CD4-positive, alpha-beta memory T cell (primary cell): ENCODE measurements at regions not wholly inside any gene's neighbourhood (a gene's known extent, or its start where the extent isn't known, plus 50 kb on each side); places are given as distances from the start of the nearest gene placed in this dataset.
"Not testable (repeated sequence)": the region's sequence is repeated elsewhere in the genome, so short reads cannot be mapped to it uniquely, and the experiment has no call there.

Experiments
- CTCF ChIA-PET: fragments of 350-600 bp; sonication (Branson Sonifier 250); formaldehyde crosslinking; loops from one replicate; lab custom pipeline; 2021; ENCODE audit warnings: inconsistent platforms; ENCODE audit not compliant: partially characterized antibody; lab: Charles Lee
- POLR2A ChIA-PET: fragments of 350-600 bp; sonication (Branson Sonifier 250); formaldehyde crosslinking; loops from one replicate; lab custom pipeline; 2021; ENCODE audit not compliant: partially characterized antibody; lab: Charles Lee
- DNase-seq, 5 donors: peaks; one replicate each; pipeline versions ENCODE4 v3.0.0 to v3.0.0-alpha.2; 2020 to 2022; ENCODE audit warnings: mixed read lengths in 1 of 5
- H3K27ac ChIP-seq: one replicate; pipeline ENCODE4 v1.7.0; 2013; ENCODE audit warnings: low read depth, low read length
- H3K27me3 ChIP-seq: 2 replicates; pipeline ENCODE4 v1.7.0; 2013; ENCODE audit warnings: mild to moderate bottlenecking, low read length, moderate library complexity; ENCODE audit not compliant: insufficient read depth
- H3K36me3 ChIP-seq: 2 replicates; pipeline ENCODE4 v1.7.0; 2013; ENCODE audit warnings: mild to moderate bottlenecking, low read length, moderate library complexity; ENCODE audit not compliant: insufficient read depth
- H3K4me1 ChIP-seq: 2 replicates; pipeline ENCODE4 v1.7.0; 2013; ENCODE audit warnings: mild to moderate bottlenecking, low read length, moderate library complexity; ENCODE audit not compliant: insufficient read depth
- H3K4me3 ChIP-seq, 2 donors: one replicate each; pipeline ENCODE4 v1.7.0; 2013; ENCODE audit warnings: low read length in 2 of 2, mild to moderate bottlenecking in 1 of 2
- H3K9me3 ChIP-seq, 2 donors: one replicate each; pipeline ENCODE4 v1.7.0; 2013; ENCODE audit warnings: low read length in 2 of 2, control low read depth in 1 of 2; ENCODE audit not compliant: control insufficient read depth in 1 of 2
- H3K27ac Mint-ChIP-seq, 7 donors: one replicate each; pipeline ENCODE4 v1.8.0; 2020 to 2021; ENCODE audit warnings: mixed read lengths in 7 of 7, mild to moderate bottlenecking in 6 of 7, inconsistent platforms in 3 of 7, moderate library complexity in 3 of 7
- H3K27me3 Mint-ChIP-seq, 2 donors: one replicate each; pipeline ENCODE4 v1.8.0; 2020 to 2021; ENCODE audit warnings: mixed read lengths in 2 of 2
- H3K36me3 Mint-ChIP-seq, 2 donors: one replicate each; pipeline ENCODE4 v1.8.0; 2020 to 2021; ENCODE audit warnings: mixed read lengths in 2 of 2, inconsistent platforms in 1 of 2, mild to moderate bottlenecking in 1 of 2
- H3K4me1 Mint-ChIP-seq, 4 donors: one replicate each; pipeline ENCODE4 v1.8.0; 2020 to 2021; ENCODE audit warnings: mixed read lengths in 4 of 4, mild to moderate bottlenecking in 1 of 4
- H3K4me3 Mint-ChIP-seq, 8 donors: one replicate each; pipeline ENCODE4 v1.8.0; 2020 to 2021; ENCODE audit warnings: mixed read lengths in 8 of 8, mild to moderate bottlenecking in 7 of 8, moderate library complexity in 6 of 8, inconsistent platforms in 3 of 8
- H3K9me3 Mint-ChIP-seq, 8 donors: one replicate each; pipeline ENCODE4 v1.8.0; 2020 to 2021; ENCODE audit warnings: mixed read lengths in 8 of 8, mild to moderate bottlenecking in 5 of 8, inconsistent platforms in 3 of 8, moderate library complexity in 1 of 8
- intact Hi-C: fragments of 100-400 bp; cut with micrococcal nuclease; formaldehyde crosslinking; loops from one replicate; pipeline ENCODE4 v1.15.1; 2023

- intact Hi-C loops: no loop called here
- Mint-ChIP-seq H3K9me3 (peaks cover 0 to 4% (median 0%) of the 10 kb centered on the region in 8 donors), H3K27me3 (peaks cover 7 to 10% of the 10 kb centered on the region in 2 donors), H3K36me3 (no peaks in the 10 kb centered on the region), H3K27ac (no peak overlapping the region), H3K4me3 (no peak overlapping the region), H3K4me1 (no peaks in the 10 kb centered on the region)
- Histone ChIP-seq H3K4me3 (no peak overlapping the region), H3K27me3 (no peaks in the 10 kb centered on the region), H3K9me3 (no peaks in the 10 kb centered on the region), H3K27ac (no peak overlapping the region), H3K4me1 (no peaks in the 10 kb centered on the region), H3K36me3 (no peaks in the 10 kb centered on the region)
- ChIA-PET CTCF (no interaction called here), POLR2A (no interaction called here)
- DNase-seq: no peak
Observed at GRCh38 chr5:72705178-72705577, 111.3 kb upstream of the TNPO1 start.

- no peak overlapping the region for H3K27ac ChIP-seq
- no peaks in the 10 kb centered on the region for H3K9me3 ChIP-seq
- no peak overlapping the region for H3K4me3 ChIP-seq
- Mint-ChIP-seq H3K27ac (no peak overlapping the region), H3K4me3 (no peak overlapping the region), H3K27me3 (peaks cover 4 to 7% of the 10 kb centered on the region in 2 donors), H3K36me3 (no peaks in the 10 kb centered on the region), H3K4me1 (no peaks in the 10 kb centered on the region), H3K9me3 (peaks cover 0 to 4% (median 0%) of the 10 kb centered on the region in 8 donors)
- intact Hi-C loops: no loop called here
- H3K4me1 ChIP-seq: no peaks in the 10 kb centered on the region
- ChIA-PET CTCF (no interaction called here), POLR2A (no interaction called here)
- H3K36me3 ChIP-seq: no peaks in the 10 kb centered on the region
- no peaks in the 10 kb centered on the region for H3K27me3 ChIP-seq
- DNase-seq: no peak
Observed at GRCh38 chr5:72703876-72704275, 112.6 kb upstream of the TNPO1 start.

GRCh38 chr5:72702881-72703434 is 113.5 kb upstream of the TNPO1 start:
- Histone ChIP-seq H3K4me1 (no peaks in the 10 kb centered on the region), H3K9me3 (no peaks in the 10 kb centered on the region), H3K36me3 (no peaks in the 10 kb centered on the region), H3K27me3 (no peaks in the 10 kb centered on the region), H3K27ac (no peak overlapping the region), H3K4me3 (no peak overlapping the region)
- Mint-ChIP-seq H3K36me3 (no peaks in the 10 kb centered on the region), H3K4me3 (no peak overlapping the region), H3K27ac (no peak overlapping the region), H3K4me1 (no peaks in the 10 kb centered on the region), H3K9me3 (peaks cover 0 to 4% (median 0%) of the 10 kb centered on the region in 8 donors), H3K27me3 (peaks cover 4 to 7% of the 10 kb centered on the region in 2 donors)
- ChIA-PET POLR2A (no interaction called here), CTCF (no interaction called here)
- DNase-seq: no peak
- intact Hi-C loops: no loop called here

GRCh38 chr5:72702105-72702504 is 114.4 kb upstream of the TNPO1 start:
- H3K4me3 ChIP-seq, H3K9me3 Mint-ChIP-seq, DNase-seq, H3K27me3 ChIP-seq, H3K4me3 Mint-ChIP-seq, H3K27ac Mint-ChIP-seq, H3K9me3 ChIP-seq, CTCF ChIA-PET, POLR2A ChIA-PET, H3K4me1 ChIP-seq, H3K36me3 ChIP-seq, intact Hi-C loops, H3K27me3 Mint-ChIP-seq, H3K4me1 Mint-ChIP-seq, H3K27ac ChIP-seq, H3K36me3 Mint-ChIP-seq: not testable (repeated sequence)

- no peaks in the 10 kb centered on the region for H3K9me3 ChIP-seq
- H3K27ac ChIP-seq: no peak overlapping the region
- H3K27me3 Mint-ChIP-seq: peaks cover 5% of the 10 kb centered on the region in 2 donors
- DNase-seq: no peak
- H3K4me3 ChIP-seq: no peak overlapping the region
- H3K36me3 ChIP-seq: no peaks in the 10 kb centered on the region
- ChIA-PET CTCF (no interaction called here), POLR2A (no interaction called here)
- H3K36me3 Mint-ChIP-seq: no peaks in the 10 kb centered on the region
- no peaks in the 10 kb centered on the region for H3K4me1 ChIP-seq
- H3K9me3 Mint-ChIP-seq: peaks cover 0 to 4% (median 0%) of the 10 kb centered on the region in 8 donors
- H3K4me1 Mint-ChIP-seq: no peaks in the 10 kb centered on the region
- H3K27ac Mint-ChIP-seq: no peak overlapping the region
- no peak overlapping the region for H3K4me3 Mint-ChIP-seq
- intact Hi-C loops: no loop called here
- H3K27me3 ChIP-seq: no peaks in the 10 kb centered on the region
Observed at GRCh38 chr5:72698481-72698880, 118.0 kb upstream of the TNPO1 start.

- Mint-ChIP-seq H3K36me3 (no peaks in the 10 kb centered on the region), H3K27me3 (peaks cover 9 to 11% of the 10 kb centered on the region in 2 donors), H3K9me3 (peaks cover 0 to 4% (median 0%) of the 10 kb centered on the region in 8 donors), H3K4me3 (peak overlapping the region in 1 of 8 donors; percentile 27), H3K27ac (no peak overlapping the region), H3K4me1 (no peaks in the 10 kb centered on the region)
- Histone ChIP-seq H3K4me3 (no peak overlapping the region), H3K27ac (no peak overlapping the region), H3K9me3 (no peaks in the 10 kb centered on the region), H3K36me3 (no peaks in the 10 kb centered on the region), H3K4me1 (no peaks in the 10 kb centered on the region), H3K27me3 (no peaks in the 10 kb centered on the region)
- intact Hi-C loops: no loop called here
- ChIA-PET POLR2A (no interaction called here), CTCF (no interaction called here)
- DNase-seq: no peak
Observed at GRCh38 chr5:72697622-72698021, 118.8 kb upstream of the TNPO1 start.

- Histone ChIP-seq H3K4me1 (no peaks in the 10 kb centered on the region), H3K9me3 (no peaks in the 10 kb centered on the region), H3K4me3 (no peak overlapping the region), H3K36me3 (no peaks in the 10 kb centered on the region), H3K27ac (no peak overlapping the region), H3K27me3 (no peaks in the 10 kb centered on the region)
- intact Hi-C loops: no loop called here
- CTCF ChIA-PET: no interaction called here
- DNase-seq: no peak
- H3K9me3 Mint-ChIP-seq: no peaks in the 10 kb centered on the region
- H3K36me3 Mint-ChIP-seq: no peaks in the 10 kb centered on the region
- peaks cover 8 to 24% of the 10 kb centered on the region in 2 donors for H3K27me3 Mint-ChIP-seq
- no peak overlapping the region for H3K27ac Mint-ChIP-seq
- H3K4me1 Mint-ChIP-seq: no peaks in the 10 kb centered on the region
- POLR2A ChIA-PET: no interaction called here
- H3K4me3 Mint-ChIP-seq: no peak overlapping the region
Observed at GRCh38 chr5:72695659-72696058, 120.8 kb upstream of the TNPO1 start.

- Histone ChIP-seq H3K36me3 (no peaks in the 10 kb centered on the region), H3K4me1 (no peaks in the 10 kb centered on the region), H3K27ac (no peak overlapping the region), H3K9me3 (no peaks in the 10 kb centered on the region), H3K27me3 (no peaks in the 10 kb centered on the region), H3K4me3 (no peak overlapping the region)
- H3K4me1 Mint-ChIP-seq: no peaks in the 10 kb centered on the region
- no peak overlapping the region for H3K27ac Mint-ChIP-seq
- no peak overlapping the region for H3K4me3 Mint-ChIP-seq
- no peak for DNase-seq
- H3K27me3 Mint-ChIP-seq: peaks cover 9 to 26% of the 10 kb centered on the region in 2 donors
- ChIA-PET POLR2A (no interaction called here), CTCF (no interaction called here)
- no peaks in the 10 kb centered on the region for H3K36me3 Mint-ChIP-seq
- intact Hi-C loops: no loop called here
- H3K9me3 Mint-ChIP-seq: no peaks in the 10 kb centered on the region
Observed at GRCh38 chr5:72694856-72695255, 121.6 kb upstream of the TNPO1 start.
